ENCODE measurements at regions not wholly inside any gene's neighbourhood (a gene's known extent, or its start where the extent isn't known, plus 50 kb on each side); places are given as distances from the start of the nearest gene placed in this dataset.

- DNase-seq (ENCODE audit: low read depth) = no peak
- no peak overlapping the region for H3K4me3 ChIP-seq (ENCODE audit: low read depth, low read length)
- no peaks in the 10 kb centered on the region for H3K36me3 ChIP-seq (ENCODE audit: control insufficient read depth, insufficient read depth, low read length)
- H3K27me3 ChIP-seq (ENCODE audit: control insufficient read depth, insufficient read depth, low read length) = no peaks in the 10 kb centered on the region
- TF ChIP-seq CTCF (IDR thresholded peaks at IDR 0.05; ENCODE audit: insufficient read depth, low read length, poor library complexity, severe bottlenecking) = no peak
These were observed 486.0 kb downstream of the ENC1 start for GRCh38 chr5:74154526-74154925.

DNA sequence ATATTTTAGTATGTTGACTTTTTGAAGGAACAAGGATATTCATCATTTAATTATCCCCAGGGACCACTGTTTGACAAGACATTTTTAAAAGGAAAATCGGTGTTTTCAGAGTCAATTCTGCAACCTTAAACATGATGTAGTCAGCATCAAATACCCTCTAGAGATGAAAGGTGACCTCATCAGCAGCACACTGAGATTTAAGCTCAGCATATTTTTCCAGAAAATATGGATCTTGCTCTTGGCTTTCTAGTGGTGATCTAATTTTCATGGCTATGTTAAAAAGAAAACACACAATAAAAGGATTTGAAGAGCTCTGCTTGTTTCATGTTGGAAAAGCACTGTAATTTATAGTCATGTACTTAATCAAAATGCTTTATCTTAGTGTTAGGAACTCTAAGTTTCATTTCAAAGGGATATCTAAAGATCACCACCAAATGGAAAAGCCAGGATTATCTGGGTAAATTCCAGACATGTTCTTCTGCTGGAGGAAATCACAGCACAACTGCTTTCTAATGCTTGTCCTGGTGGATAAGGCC, 487.2 kb downstream of the ENC1 start:
- no peak for TF ChIP-seq CTCF (IDR thresholded peaks at IDR 0.05; ENCODE audit: insufficient read depth, low read length, poor library complexity, severe bottlenecking)
- no peak overlapping the region for H3K4me3 ChIP-seq (ENCODE audit: low read depth, low read length)
- H3K27me3 ChIP-seq (ENCODE audit: control insufficient read depth, insufficient read depth, low read length) = no peaks in the 10 kb centered on the region
- no peaks in the 10 kb centered on the region for H3K36me3 ChIP-seq (ENCODE audit: control insufficient read depth, insufficient read depth, low read length)
- no peak for DNase-seq (ENCODE audit: low read depth)

- no peaks in the 10 kb centered on the region for H3K36me3 ChIP-seq (ENCODE audit: control insufficient read depth, insufficient read depth, low read length)
- H3K4me3 ChIP-seq (ENCODE audit: low read depth, low read length) = no peak overlapping the region
- DNase-seq (ENCODE audit: low read depth) = no peak
- TF ChIP-seq CTCF (IDR thresholded peaks at IDR 0.05; ENCODE audit: insufficient read depth, low read length, poor library complexity, severe bottlenecking) = no peak
- no peaks in the 10 kb centered on the region for H3K27me3 ChIP-seq (ENCODE audit: control insufficient read depth, insufficient read depth, low read length)
These were observed 487.8 kb downstream of the ENC1 start for GRCh38 chr5:74152625-74153254.

GRCh38 chr5:74152136-74152535, 488.4 kb downstream of the ENC1 start:
- Histone ChIP-seq H3K27me3 (ENCODE audit: control insufficient read depth, insufficient read depth, low read length) (no peaks in the 10 kb centered on the region), H3K36me3 (ENCODE audit: control insufficient read depth, insufficient read depth, low read length) (no peaks in the 10 kb centered on the region), H3K4me3 (ENCODE audit: low read depth, low read length) (no peak overlapping the region)
- TF ChIP-seq CTCF (IDR thresholded peaks at IDR 0.05; ENCODE audit: insufficient read depth, low read length, poor library complexity, severe bottlenecking) = no peak
- no peak for DNase-seq (ENCODE audit: low read depth)

DNA sequence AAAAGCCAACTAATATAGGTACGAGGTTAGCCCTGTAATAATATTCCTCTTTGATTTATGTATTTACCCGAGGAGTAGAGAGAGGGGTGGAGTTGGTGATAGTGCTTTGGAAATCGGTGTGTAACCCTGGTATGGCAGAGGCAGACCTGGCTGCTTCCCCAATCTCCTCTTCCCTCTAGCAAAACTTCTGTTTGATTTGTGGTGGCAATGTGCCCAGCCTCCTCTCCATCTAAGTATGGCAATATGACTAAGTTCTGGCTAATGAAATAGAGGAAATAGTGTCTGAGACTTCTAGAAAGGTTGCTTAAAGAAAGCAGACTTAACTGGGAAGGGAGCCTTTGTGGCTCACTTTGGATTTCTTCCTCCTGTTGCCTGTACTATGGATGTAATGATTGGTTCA, 491.1 kb downstream of the ENC1 start:
- no peak for DNase-seq (ENCODE audit: low read depth)
- Histone ChIP-seq H3K27me3 (ENCODE audit: control insufficient read depth, insufficient read depth, low read length) (no peaks in the 10 kb centered on the region), H3K4me3 (ENCODE audit: low read depth, low read length) (no peak overlapping the region), H3K36me3 (ENCODE audit: control insufficient read depth, insufficient read depth, low read length) (no peaks in the 10 kb centered on the region)
- no peak for TF ChIP-seq CTCF (IDR thresholded peaks at IDR 0.05; ENCODE audit: insufficient read depth, low read length, poor library complexity, severe bottlenecking)

- TF ChIP-seq CTCF (IDR thresholded peaks at IDR 0.05; ENCODE audit: insufficient read depth, low read length, poor library complexity, severe bottlenecking) = no peak
- H3K4me3 ChIP-seq (ENCODE audit: low read depth, low read length) = no peak overlapping the region
- no peaks in the 10 kb centered on the region for H3K27me3 ChIP-seq (ENCODE audit: control insufficient read depth, insufficient read depth, low read length)
- DNase-seq (ENCODE audit: low read depth) = no peak
- H3K36me3 ChIP-seq (ENCODE audit: control insufficient read depth, insufficient read depth, low read length) = no peaks in the 10 kb centered on the region
These were observed 492.2 kb downstream of the ENC1 start for GRCh38 chr5:74148321-74148720.
